GM18520 (cell line): ENCODE measurements at regions not wholly inside any gene's neighbourhood (a gene's known extent, or its start where the extent isn't known, plus 50 kb on each side); places are given as distances from the start of the nearest gene placed in this dataset.
"Not testable (repeated sequence)": the region's sequence is repeated elsewhere in the genome, so short reads cannot be mapped to it uniquely, and the experiment has no call there.

ENCODE experiments used
- ATAC-seq: cut with Tn5 transposase; IDR thresholded peaks from one replicate; pipeline ENCODE4 v1.9.1; 2021; ENCODE audit not compliant: unreplicated experiment

DNA sequence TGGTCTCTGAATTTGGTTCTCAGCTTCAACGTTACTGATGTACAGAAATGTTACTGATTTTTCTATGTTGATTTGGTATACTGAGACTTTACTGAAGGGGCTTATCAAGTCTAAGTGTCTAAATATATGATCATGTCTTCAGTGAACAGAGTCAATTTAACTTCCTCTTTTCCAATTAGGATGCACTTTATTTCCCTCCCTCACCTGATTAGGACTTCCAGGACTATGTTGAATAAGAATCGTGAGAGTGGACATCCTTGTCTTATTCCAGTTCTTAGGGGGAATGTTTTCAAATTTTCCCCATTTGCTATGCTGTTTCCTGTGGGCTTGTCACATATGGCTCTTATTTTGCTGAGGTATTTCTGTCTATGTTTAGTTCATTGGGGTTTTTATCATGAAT lies 349.5 kb downstream of the PRR16 start:
- no peak for ATAC-seq

DNA sequence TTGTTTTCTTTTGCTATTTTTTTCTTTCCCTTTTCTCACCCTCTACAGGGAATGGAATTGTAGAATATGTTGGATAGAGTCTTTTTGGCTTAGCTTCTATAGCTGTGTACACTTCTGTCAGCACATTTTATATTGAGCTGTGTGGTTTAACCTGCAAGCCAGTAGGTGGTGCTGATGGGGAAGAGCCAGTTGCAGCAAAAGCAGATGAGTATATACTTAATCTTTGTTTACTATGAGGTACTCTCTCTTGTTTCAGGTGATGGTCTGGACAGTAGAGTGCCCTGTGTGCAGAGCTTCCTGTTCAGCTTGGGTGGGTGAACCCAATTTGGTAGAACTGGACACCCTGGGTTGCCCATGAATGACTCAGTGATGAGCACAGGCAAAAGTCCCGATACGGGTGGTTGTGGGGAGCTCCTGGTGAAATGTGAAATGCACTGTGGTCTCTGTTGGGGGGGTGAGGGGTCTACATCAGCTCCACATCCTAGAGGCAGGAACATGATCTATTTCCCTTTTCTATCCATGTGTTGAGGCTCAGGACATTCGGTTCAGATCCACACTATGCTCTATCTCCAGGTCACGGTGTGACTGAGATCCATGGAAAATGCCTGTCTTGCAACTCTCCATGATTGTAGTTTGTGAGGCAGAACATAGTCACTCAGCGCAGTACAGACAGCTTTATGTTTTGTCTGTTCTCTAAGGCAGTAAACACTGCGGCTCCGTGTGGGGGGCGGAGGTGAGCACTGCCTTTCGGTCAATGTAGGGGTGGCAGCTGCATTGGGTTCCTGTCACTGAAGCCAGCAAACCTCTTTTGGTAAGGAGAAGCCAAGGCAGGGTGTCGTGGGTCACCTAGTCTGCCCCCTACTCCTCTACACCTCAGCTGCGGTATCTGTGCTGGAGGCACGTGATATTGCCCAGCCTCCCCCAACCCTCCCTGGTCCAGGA lies 353.2 kb downstream of the PRR16 start:
- ATAC-seq: no peak

GRCh38 chr5:120818128-120818527 lies 354.0 kb downstream of the PRR16 start:
- no peak for ATAC-seq

- ATAC-seq: no peak
Observed at GRCh38 chr5:120823328-120823727, 359.2 kb downstream of the PRR16 start.

GRCh38 chr5:120831646-120832045 lies 367.5 kb downstream of the PRR16 start:
- ATAC-seq: not testable (repeated sequence)

GRCh38 chr5:120841830-120842229 lies 377.7 kb downstream of the PRR16 start:
- no peak for ATAC-seq

GRCh38 chr5:120843390-120843980 lies 379.4 kb downstream of the PRR16 start:
- no peak for ATAC-seq

GRCh38 chr5:120848883-120849282 lies 384.8 kb downstream of the PRR16 start:
- no peak for ATAC-seq

- no peak for ATAC-seq
Observed at GRCh38 chr5:120852222-120852860, 388.2 kb downstream of the PRR16 start.

GRCh38 chr5:120866997-120867396 lies 402.9 kb downstream of the PRR16 start:
- no peak for ATAC-seq

DNA sequence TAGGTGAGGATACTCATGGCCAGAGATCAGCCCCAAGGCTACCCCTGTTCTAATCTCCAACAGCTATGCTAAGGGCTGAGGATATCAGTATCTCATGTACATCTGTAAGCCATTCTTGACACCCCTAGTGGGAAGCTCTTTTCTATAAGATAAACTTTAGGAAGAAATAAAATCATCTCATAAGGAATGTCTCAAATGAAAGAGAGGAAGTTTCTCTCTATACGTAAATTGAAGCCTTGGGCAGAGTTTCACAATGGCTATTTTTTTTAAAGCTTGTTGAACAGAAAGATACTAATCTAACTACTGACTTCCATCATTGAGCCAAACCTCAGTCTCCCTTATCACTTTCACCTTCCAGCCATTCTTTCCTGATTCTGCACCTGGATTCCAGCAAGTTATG lies 405.7 kb downstream of the PRR16 start:
- no peak for ATAC-seq

- no peak for ATAC-seq
Observed at GRCh38 chr5:120872297-120872696, 408.2 kb downstream of the PRR16 start.

- no peak for ATAC-seq
Observed at GRCh38 chr5:120873083-120873482, 409.0 kb downstream of the PRR16 start.

- ATAC-seq: no peak
Observed at GRCh38 chr5:120874081-120874862, 410.2 kb downstream of the PRR16 start.

- no peak for ATAC-seq
Observed at GRCh38 chr5:120882038-120882775, 418.1 kb downstream of the PRR16 start.

- no peak for ATAC-seq
Observed at GRCh38 chr5:120886351-120886860, 422.3 kb downstream of the PRR16 start.

DNA sequence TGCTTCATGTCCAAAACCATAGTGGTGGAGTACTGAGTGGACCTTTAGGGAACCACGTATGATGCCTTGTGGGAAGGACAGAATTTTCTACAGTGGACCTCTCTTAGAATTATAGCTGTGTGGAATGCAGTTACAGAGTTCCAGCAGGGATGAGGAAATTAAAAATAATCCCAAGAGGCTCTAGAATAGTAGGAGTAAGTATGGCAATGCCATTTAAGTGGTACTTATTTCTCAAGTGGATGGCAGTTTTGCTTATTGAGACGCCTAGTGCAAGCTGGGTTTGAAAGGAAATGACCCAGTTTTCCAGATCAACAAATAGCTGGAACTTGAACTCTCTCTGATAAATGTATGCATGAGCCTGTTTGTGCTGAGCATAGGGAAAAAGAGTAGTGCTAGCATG lies 431.6 kb downstream of the PRR16 start:
- ATAC-seq: no peak

DNA sequence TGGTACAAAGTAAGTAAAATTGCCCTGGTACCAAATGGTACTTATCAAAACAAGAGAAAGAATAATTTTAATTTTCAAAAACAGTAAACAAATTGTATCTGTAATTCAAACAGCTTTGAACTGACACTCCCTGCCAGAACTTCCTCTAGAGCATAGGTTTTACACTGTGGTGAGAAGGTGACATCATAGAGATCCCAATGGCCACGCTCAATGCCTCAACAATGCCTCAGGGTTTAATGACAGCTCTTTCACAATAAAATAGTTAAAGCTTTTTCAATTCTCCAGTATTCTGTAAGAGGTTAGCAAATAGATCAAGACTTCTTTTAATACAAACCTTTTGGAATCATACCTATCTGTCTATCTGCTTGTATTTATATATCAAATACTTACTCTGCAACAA lies 437.1 kb downstream of the PRR16 start:
- ATAC-seq: no peak

DNA sequence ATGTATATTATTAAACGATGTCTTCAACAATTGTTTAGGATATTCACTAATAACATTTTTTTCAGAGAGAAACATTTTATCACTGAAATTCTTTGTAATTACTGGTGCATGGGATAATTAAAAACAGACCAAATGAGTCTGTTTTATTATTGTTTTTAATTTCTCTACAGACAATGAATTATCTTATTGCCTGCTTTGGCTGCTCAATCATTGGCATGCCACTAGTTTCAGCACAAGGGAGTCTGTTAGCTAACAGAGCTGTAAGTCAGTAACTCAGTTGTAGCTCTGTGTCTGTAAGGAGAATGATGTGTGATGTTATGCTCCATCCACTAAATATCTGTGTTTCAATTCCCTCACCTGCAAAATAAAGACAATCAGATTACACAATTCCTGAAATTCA lies 443.9 kb downstream of the PRR16 start:
- no peak for ATAC-seq

DNA sequence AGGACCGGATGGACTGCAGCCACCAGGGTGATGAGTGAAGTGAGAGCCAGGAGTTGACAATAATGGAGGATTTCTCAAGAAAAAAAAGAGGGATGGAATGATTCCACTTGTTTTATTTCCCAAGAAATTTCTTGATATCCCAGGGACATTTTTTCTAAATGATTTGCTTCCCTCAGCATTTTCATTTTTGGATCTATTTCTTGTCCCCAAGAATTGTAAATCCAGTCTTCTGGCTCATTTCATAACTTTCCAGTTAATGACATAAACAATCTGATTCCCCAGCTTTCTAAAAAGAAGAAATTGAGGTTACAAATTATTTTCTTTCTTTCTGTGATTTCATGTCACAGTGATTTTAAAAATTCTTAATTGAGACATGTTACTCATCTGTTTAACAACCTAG lies 446.5 kb downstream of the PRR16 start:
- no peak for ATAC-seq
